T-cell (primary cell): ENCODE measurements at regions not wholly inside any gene's neighbourhood (a gene's known extent, or its start where the extent isn't known, plus 50 kb on each side); places are given as distances from the start of the nearest gene placed in this dataset.
"Not testable (repeated sequence)": the region's sequence is repeated elsewhere in the genome, so short reads cannot be mapped to it uniquely, and the experiment has no call there.

Experiments used
- ATAC-seq, 4 experiments: fragments of 200-7000 bp in 3 of 4; fragments of 150-1000 bp in 1 of 4; cut with Tn5 transposase; replicated peaks in 1 of 4; 1 replicate in 3 of 4; 2 replicates in 1 of 4; pipeline ENCODE4 v1.10.0; 2021; ENCODE audit warnings: moderate library complexity in 3 of 4, mild to moderate bottlenecking in 2 of 4, moderate number of reproducible peaks in 1 of 4
- CTCF ChIA-PET, 2 donors: fragments of 300-600 bp; sonication (Branson Sonifier 250); formaldehyde crosslinking; loops; one replicate each; lab custom pipeline; 2022; ENCODE audit warnings: antibody characterized with exemption in 2 of 2; lab: Charles Lee
- POLR2A ChIA-PET, 2 donors: fragments of 300-600 bp; sonication (Branson Sonifier 250); formaldehyde crosslinking; loops; one replicate each; lab custom pipeline; 2022; ENCODE audit warnings: antibody characterized with exemption in 2 of 2; lab: Charles Lee
- DNase-seq, 35 experiments: peaks; one replicate each; pipeline versions ENCODE4 v3.0.0 to v3.0.0-alpha.2; 2013 to 2023
- H3K27ac ChIP-seq: one replicate; pipeline ENCODE4 v1.5.1; 2013; ENCODE audit warnings: low read length
- H3K27me3 ChIP-seq, 2 experiments: replicated peaks in 1 of 2; 1 replicate in 1 of 2; 2 replicates in 1 of 2; pipeline versions ENCODE4 v1.6.1 to v1.7.0; 2013; ENCODE audit warnings: low read length in 1 of 2, mixed read lengths in 1 of 2; ENCODE audit not compliant: control insufficient read depth in 2 of 2, insufficient read depth in 2 of 2; ENCODE audit errors: extremely low read depth in 1 of 2
- H3K36me3 ChIP-seq, 2 donors: 1 replicate in 1 of 2; 2 replicates in 1 of 2; pipeline versions ENCODE4 v1.6.1 to v1.7.0; 2013; ENCODE audit warnings: low read length in 1 of 2; ENCODE audit not compliant: control insufficient read depth in 2 of 2, insufficient read depth in 1 of 2; ENCODE audit errors: extremely low read depth in 1 of 2
- H3K4me1 ChIP-seq, 2 experiments: 1 replicate in 1 of 2; 2 replicates in 1 of 2; pipeline versions ENCODE4 v1.6.1 to v1.7.0; 2013; ENCODE audit warnings: low read length in 2 of 2, mixed read lengths in 1 of 2; ENCODE audit not compliant: insufficient read depth in 2 of 2, control insufficient read depth in 1 of 2; ENCODE audit errors: extremely low read depth in 1 of 2
- H3K4me3 ChIP-seq, 2 donors: 1 replicate in 1 of 2; 2 replicates in 1 of 2; pipeline versions ENCODE4 v1.5.1 to v1.7.0; 2013; ENCODE audit warnings: mild to moderate bottlenecking in 2 of 2, low read length in 1 of 2, moderate library complexity in 1 of 2; ENCODE audit not compliant: control insufficient read depth in 1 of 2; ENCODE audit errors: extremely low read depth in 1 of 2
- H3K9me3 ChIP-seq: 2 replicates; pipeline ENCODE4 v1.7.0; 2013
- H3K27ac Mint-ChIP-seq, 2 donors: one replicate each; pipeline ENCODE4 v1.8.0; 2020 to 2021; ENCODE audit warnings: mild to moderate bottlenecking in 2 of 2, mixed read lengths in 2 of 2
- H3K27me3 Mint-ChIP-seq, 2 donors: one replicate each; pipeline ENCODE4 v1.8.0; 2021 to 2022; ENCODE audit warnings: mixed read lengths in 2 of 2
- H3K36me3 Mint-ChIP-seq: one replicate; pipeline ENCODE4 v1.8.0; 2021; ENCODE audit warnings: mixed read lengths
- H3K4me1 Mint-ChIP-seq, 3 donors: one replicate each; pipeline ENCODE4 v1.8.0; 2020 to 2022; ENCODE audit warnings: mixed read lengths in 3 of 3, mild to moderate bottlenecking in 1 of 3
- H3K4me3 Mint-ChIP-seq, 3 donors: one replicate each; pipeline ENCODE4 v1.8.0; 2020 to 2022; ENCODE audit warnings: mild to moderate bottlenecking in 3 of 3, mixed read lengths in 3 of 3, moderate library complexity in 3 of 3
- H3K9me3 Mint-ChIP-seq, 3 donors: one replicate each; pipeline ENCODE4 v1.8.0; 2020 to 2022; ENCODE audit warnings: mixed read lengths in 3 of 3
- WGBS: methylation state at CpG from one replicate; pipeline ENCODE4 v1.1.5; 2013; ENCODE audit warnings: missing lambda C conversion rate; ENCODE audit not compliant: insufficient coverage; 5-methylcytosine and 5-hydroxymethylcytosine counted together

DNA sequence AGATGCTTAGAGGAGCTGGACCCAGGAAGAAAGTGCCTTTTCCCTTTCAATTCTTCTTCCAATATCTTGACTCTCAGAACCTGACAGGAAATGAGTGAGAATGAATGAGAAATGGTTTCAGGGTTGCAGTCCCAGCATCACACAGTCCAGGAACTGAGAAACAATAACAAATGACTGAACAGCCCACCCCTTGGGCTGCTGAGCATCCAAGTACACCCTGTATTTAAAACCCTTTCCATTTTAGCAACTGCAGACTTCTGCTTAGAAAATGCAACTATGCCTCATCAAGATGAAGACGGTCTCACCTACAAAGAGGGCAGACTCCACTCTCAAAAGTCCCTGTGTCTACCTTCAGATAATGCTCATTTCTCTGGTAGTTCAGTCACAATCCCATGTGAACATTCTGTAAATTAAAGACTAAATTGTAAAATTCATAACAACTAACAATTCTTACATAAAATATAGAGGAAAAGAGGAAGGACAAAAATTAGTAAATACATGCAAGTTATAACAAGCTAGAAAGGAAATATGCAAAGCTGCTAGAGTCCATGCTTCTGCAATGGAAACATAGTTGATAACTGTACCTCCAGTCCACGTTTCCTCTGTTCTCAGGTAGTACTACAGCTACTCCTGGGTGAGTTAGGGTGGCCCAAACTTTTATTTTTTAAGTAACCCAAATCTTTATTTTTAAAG is 316.5 kb downstream of the ICE1 start:
- Mint-ChIP-seq H3K27ac (no peak overlapping the region), H3K36me3 (no peaks in the 10 kb centered on the region), H3K9me3 (peaks cover 6 to 15% (median 9%) of the 10 kb centered on the region in 3 donors), H3K27me3 (peaks cover 7 to 10% of the 10 kb centered on the region in 2 donors), H3K4me3 (no peak overlapping the region), H3K4me1 (no peaks in the 10 kb centered on the region)
- POLR2A ChIA-PET: interaction anchor here in 1 of 2 donors (0.6 kb wide), 1 partner anchor 362 kb away, joined by 4 read pairs; no protein-coding TSS in a partner anchor
- H3K4me3 ChIP-seq: no peak overlapping the region
- CTCF ChIA-PET: no interaction called here
- no peaks in the 10 kb centered on the region for H3K4me1 ChIP-seq
- ATAC-seq: no peak
- H3K27ac ChIP-seq: no peak overlapping the region
- DNase-seq: no peak
- no peaks in the 10 kb centered on the region for H3K36me3 ChIP-seq
- WGBS: 83% methylated on average over 1 of the region's 2 CpGs
- H3K9me3 ChIP-seq: no peaks in the 10 kb centered on the region
- H3K27me3 ChIP-seq: no peaks in the 10 kb centered on the region

DNA sequence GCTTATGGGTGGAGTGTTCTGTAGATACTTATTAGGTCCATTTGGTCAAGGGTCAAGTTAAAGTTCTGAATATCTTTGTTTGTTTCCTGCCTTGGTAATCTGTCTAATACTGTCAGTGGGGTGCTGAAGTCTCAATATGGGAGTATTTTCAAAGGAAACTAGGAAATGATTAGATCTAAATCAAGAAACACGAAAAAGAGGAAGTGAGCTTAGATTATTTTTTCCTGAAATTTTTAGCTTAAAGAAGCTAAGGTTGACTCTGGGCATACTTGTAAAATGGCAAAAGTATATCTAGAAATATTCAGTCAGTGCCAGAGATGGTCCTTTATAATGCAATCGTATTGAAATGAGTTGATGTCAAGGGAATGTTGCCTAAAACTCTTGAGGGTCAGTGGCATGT is 313.5 kb downstream of the ICE1 start:
- POLR2A ChIA-PET: no interaction called here
- H3K27ac Mint-ChIP-seq: no peak overlapping the region
- whole genome bisulfite sequencing: 27% methylated on average over 2 of the region's 2 CpGs

DNA sequence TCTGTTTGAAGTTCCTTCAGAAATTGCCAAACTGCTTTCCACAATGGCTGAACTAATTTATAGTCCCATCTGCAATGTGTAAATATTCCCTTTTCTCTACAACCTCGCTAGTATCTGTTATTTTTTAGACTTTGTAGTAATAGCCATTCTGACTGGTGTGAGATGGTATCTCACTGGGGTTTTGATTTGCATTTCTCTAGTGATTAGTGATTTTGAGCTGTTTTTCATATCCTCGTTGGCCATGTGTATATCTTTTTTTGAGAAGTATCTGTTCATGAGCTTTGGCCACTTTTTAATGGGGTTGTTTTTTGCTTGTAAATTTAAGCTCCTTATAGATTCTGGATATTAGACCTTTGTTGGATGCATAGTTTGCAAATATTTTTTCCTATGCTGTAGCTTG is 310.6 kb downstream of the ICE1 start:
- H3K9me3 ChIP-seq, H3K27ac Mint-ChIP-seq, H3K4me1 Mint-ChIP-seq, H3K36me3 ChIP-seq, H3K4me1 ChIP-seq, H3K4me3 ChIP-seq, ATAC-seq, H3K36me3 Mint-ChIP-seq, CTCF ChIA-PET, H3K4me3 Mint-ChIP-seq, POLR2A ChIA-PET, H3K27ac ChIP-seq, H3K27me3 ChIP-seq, H3K9me3 Mint-ChIP-seq, DNase-seq: not testable (repeated sequence)
- H3K27me3 Mint-ChIP-seq: peaks cover 7 to 13% of the 10 kb centered on the region in 2 donors
- no CpG with 5 or more reads among the region's 2 CpGs for WGBS

More for the DNA sequence above, 313.5 kb downstream of the ICE1 start:
- CTCF ChIA-PET: no interaction called here
- Mint-ChIP-seq H3K27me3 (peaks cover 7 to 13% of the 10 kb centered on the region in 2 donors), H3K9me3 (peaks cover 0 to 3% (median 3%) of the 10 kb centered on the region in 3 donors), H3K4me1 (no peaks in the 10 kb centered on the region), H3K36me3 (no peaks in the 10 kb centered on the region), H3K4me3 (no peak overlapping the region)
- DNase-seq (no peak), ATAC-seq (no peak)
- Histone ChIP-seq H3K4me3 (no peak overlapping the region), H3K36me3 (no peaks in the 10 kb centered on the region), H3K4me1 (no peaks in the 10 kb centered on the region), H3K27ac (no peak overlapping the region), H3K9me3 (no peaks in the 10 kb centered on the region), H3K27me3 (no peaks in the 10 kb centered on the region)

DNA sequence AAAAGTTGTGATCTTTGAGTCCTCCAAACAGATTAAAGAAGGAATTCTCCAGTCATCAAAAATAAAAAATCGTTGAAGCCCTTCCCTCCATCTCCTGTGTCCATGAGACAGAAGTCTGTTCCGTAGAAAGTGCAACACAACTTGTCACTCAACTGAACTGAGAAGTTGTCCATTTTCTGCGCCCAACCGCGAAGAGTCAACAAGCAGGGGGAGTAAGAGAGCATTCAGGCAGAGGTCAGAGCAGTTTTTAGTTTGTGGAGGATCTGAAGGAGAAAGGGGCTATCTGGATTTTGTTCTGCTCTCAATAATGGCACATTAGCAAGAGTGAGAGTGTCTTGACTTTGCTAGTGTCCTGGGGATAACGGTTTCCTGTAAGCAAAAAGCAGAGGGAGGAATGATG is 303.9 kb downstream of the ICE1 start:
- H3K27ac ChIP-seq: no peak overlapping the region
- ATAC-seq (no peak), DNase-seq (no peak)
- CTCF ChIA-PET: no interaction called here
- H3K4me1 ChIP-seq: no peaks in the 10 kb centered on the region
- H3K4me1 Mint-ChIP-seq: no peaks in the 10 kb centered on the region
- H3K27me3 ChIP-seq: no peaks in the 10 kb centered on the region
- H3K9me3 Mint-ChIP-seq: no peaks in the 10 kb centered on the region
- WGBS: no CpG with 5 or more reads among the region's 6 CpGs
- H3K9me3 ChIP-seq: no peaks in the 10 kb centered on the region
- H3K4me3 Mint-ChIP-seq: no peak overlapping the region
- no peaks in the 10 kb centered on the region for H3K36me3 ChIP-seq
- H3K4me3 ChIP-seq: no peak overlapping the region
- no peaks in the 10 kb centered on the region for H3K36me3 Mint-ChIP-seq
- H3K27me3 Mint-ChIP-seq: peaks cover 0 to 3% of the 10 kb centered on the region in 2 donors
- POLR2A ChIA-PET: no interaction called here
- no peak overlapping the region for H3K27ac Mint-ChIP-seq

DNA sequence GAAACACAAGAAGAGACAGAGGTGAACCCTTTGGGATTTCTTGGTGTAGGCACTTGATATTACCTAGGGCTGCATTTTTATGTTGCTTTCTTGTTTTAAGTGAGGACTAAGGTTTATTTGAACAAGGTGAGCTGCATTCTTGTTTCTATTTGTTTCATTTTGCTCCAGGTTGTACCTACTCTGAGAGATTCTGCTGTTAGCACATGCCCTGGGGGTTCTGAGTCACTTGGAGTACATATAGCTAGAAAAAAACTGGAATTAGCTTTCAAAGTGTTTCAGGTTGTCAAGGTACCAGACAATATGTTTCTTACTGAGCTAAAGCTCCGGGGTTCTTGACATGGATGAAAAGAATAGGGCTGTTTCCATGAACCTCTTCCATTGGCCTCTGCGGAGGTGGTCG is 299.4 kb downstream of the ICE1 start:
- no peaks in the 10 kb centered on the region for H3K9me3 Mint-ChIP-seq
- H3K9me3 ChIP-seq: no peaks in the 10 kb centered on the region
- H3K4me1 Mint-ChIP-seq: no peaks in the 10 kb centered on the region
- POLR2A ChIA-PET: no interaction called here
- H3K4me3 Mint-ChIP-seq: no peak overlapping the region
- no peaks in the 10 kb centered on the region for H3K36me3 Mint-ChIP-seq
- CTCF ChIA-PET: no interaction called here
- no peak overlapping the region for H3K27ac Mint-ChIP-seq
- no peak overlapping the region for H3K27ac ChIP-seq
- peaks cover 0 to 3% of the 10 kb centered on the region in 2 donors for H3K27me3 Mint-ChIP-seq
- peaks cover 0 to 5% of the 10 kb centered on the region in 2 experiments for H3K27me3 ChIP-seq
- H3K4me3 ChIP-seq: no peak overlapping the region
- no CpG with 5 or more reads among the region's 3 CpGs for WGBS
- ATAC-seq (no peak), DNase-seq (no peak)
- no peaks in the 10 kb centered on the region for H3K4me1 ChIP-seq
- no peaks in the 10 kb centered on the region for H3K36me3 ChIP-seq

DNA sequence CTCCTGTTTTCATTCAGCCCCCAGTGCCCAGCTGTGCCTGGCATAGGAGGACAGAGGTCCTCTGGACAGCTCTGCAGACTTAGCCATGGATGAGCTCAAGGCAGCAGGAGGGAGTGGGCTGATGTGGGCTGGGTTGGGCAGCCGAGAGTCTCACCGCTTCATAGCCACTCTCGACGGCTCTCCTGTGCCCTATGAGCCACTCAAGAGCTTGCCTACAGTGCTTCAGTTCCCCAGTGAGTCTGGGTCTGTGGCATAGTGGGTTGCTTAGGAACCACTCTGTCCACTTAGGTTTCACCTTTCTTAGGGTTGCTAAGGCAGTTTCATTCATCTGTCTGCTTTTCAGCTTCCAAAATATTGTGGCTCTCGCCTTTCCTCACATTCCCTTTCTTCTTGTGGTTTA is 296.8 kb downstream of the ICE1 start:
- H3K4me3 ChIP-seq: no peak overlapping the region
- no peak for ATAC-seq

More for the DNA sequence above, 296.8 kb downstream of the ICE1 start:
- no peaks in the 10 kb centered on the region for H3K36me3 ChIP-seq
- H3K27me3 Mint-ChIP-seq: peaks cover 4 to 6% of the 10 kb centered on the region in 2 donors
- WGBS: 85% methylated on average over 4 of the region's 5 CpGs
- no peak for DNase-seq
- H3K27ac ChIP-seq: no peak overlapping the region
- no peak overlapping the region for H3K4me3 Mint-ChIP-seq
- H3K9me3 ChIP-seq: no peaks in the 10 kb centered on the region
- POLR2A ChIA-PET: interaction anchor here in 1 of 2 donors (0.6 kb wide), 1 partner anchor 1080 kb away, joined by 3 read pairs; no protein-coding TSS in a partner anchor
- H3K9me3 Mint-ChIP-seq: peaks cover 0 to 3% (median 0%) of the 10 kb centered on the region in 3 donors
- H3K27me3 ChIP-seq: peaks cover 0 to 5% of the 10 kb centered on the region in 2 experiments
- H3K4me1 Mint-ChIP-seq: no peaks in the 10 kb centered on the region
- CTCF ChIA-PET: no interaction called here
- no peaks in the 10 kb centered on the region for H3K4me1 ChIP-seq
- no peaks in the 10 kb centered on the region for H3K36me3 Mint-ChIP-seq
- H3K27ac Mint-ChIP-seq: no peak overlapping the region
